ENCODE measurements at regions not wholly inside any gene's neighbourhood (a gene's known extent, or its start where the extent isn't known, plus 50 kb on each side); places are given as distances from the start of the nearest gene placed in this dataset.

- H4K20me1 ChIP-seq (replicated peaks; ENCODE audit: control insufficient read depth, extremely low read depth, insufficient read depth, low read length) = no peaks in the 10 kb centered on the region
- H3K4me2 ChIP-seq (ENCODE audit: insufficient read depth, low read length) = no peak overlapping the region
- H3K9me1 ChIP-seq (replicated peaks; ENCODE audit: control insufficient read depth, extremely low read depth, insufficient read depth, low read length) = no peaks in the 10 kb centered on the region
- FAIRE-seq = no peak
- no peaks in the 10 kb centered on the region for H3K4me1 ChIP-seq (ENCODE audit: control insufficient read depth, extremely low read depth, insufficient read depth, low read length)
- no peak for TF ChIP-seq GATA2 (IDR thresholded peaks at IDR 0.05; ENCODE audit: insufficient read depth, insufficient read length, low read depth, low read length)
- TF ChIP-seq EZH2 (IDR thresholded peaks at IDR 0.05; ENCODE audit: borderline replicate concordance, low read depth, low read length, severe bottlenecking) = no peak
- no peak for TF ChIP-seq MYC (IDR thresholded peaks at IDR 0.05; ENCODE audit: low read depth, low read length)
- no peak for TF ChIP-seq MAX (IDR thresholded peaks at IDR 0.05; ENCODE audit: insufficient read depth, insufficient read length)
- no peak for TF ChIP-seq POLR2AphosphoS5 (IDR thresholded peaks at IDR 0.05; ENCODE audit: insufficient read depth, low read depth, low read length)
- TF ChIP-seq POLR2A (IDR thresholded peaks at IDR 0.05; ENCODE audit: low read depth, low read length) = no peak
- no peak for TF ChIP-seq FOS (IDR thresholded peaks at IDR 0.05; ENCODE audit: borderline replicate concordance, insufficient read depth, low read length)
- TF ChIP-seq, protein P1, sequence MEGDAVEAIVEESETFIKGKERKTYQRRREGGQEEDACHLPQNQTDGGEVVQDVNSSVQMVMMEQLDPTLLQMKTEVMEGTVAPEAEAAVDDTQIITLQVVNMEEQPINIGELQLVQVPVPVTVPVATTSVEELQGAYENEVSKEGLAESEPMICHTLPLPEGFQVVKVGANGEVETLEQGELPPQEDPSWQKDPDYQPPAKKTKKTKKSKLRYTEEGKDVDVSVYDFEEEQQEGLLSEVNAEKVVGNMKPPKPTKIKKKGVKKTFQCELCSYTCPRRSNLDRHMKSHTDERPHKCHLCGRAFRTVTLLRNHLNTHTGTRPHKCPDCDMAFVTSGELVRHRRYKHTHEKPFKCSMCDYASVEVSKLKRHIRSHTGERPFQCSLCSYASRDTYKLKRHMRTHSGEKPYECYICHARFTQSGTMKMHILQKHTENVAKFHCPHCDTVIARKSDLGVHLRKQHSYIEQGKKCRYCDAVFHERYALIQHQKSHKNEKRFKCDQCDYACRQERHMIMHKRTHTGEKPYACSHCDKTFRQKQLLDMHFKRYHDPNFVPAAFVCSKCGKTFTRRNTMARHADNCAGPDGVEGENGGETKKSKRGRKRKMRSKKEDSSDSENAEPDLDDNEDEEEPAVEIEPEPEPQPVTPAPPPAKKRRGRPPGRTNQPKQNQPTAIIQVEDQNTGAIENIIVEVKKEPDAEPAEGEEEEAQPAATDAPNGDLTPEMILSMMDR (IDR thresholded peaks at IDR 0.05; ENCODE audit: extremely low read depth in 1 of 2, insufficient read depth in 1 of 2, low read depth in 1 of 2, low read length in 2 of 2) = no peak
- no peak for TF ChIP-seq JUN (IDR thresholded peaks at IDR 0.05; ENCODE audit: borderline replicate concordance, insufficient read depth, insufficient read length, low read depth)
- BruUV-seq (replicated peaks) = no TSS peak
- no peak overlapping the region for H3K27ac ChIP-seq (ENCODE audit: insufficient read depth, low read depth, low read length)
- no peak for DNase-seq (ENCODE audit: low read depth, low spot score)
- dilution Hi-C loops (cut with MboI; ENCODE audit: extremely low pct_ligation_motif_present, low sequenced_read_pairs) (no loop called here), intact Hi-C loops (cut with micrococcal nuclease) (no loop called here)
- no peaks in the 10 kb centered on the region for H3K79me2 ChIP-seq (ENCODE audit: control insufficient read depth, insufficient read depth, low read length)
- H3K27me3 ChIP-seq (ENCODE audit: control insufficient read depth in 2 of 2, insufficient read depth in 2 of 2, low read length in 2 of 2) = no peaks in the 10 kb centered on the region
- no peak overlapping the region for H3K9ac ChIP-seq (replicated peaks; ENCODE audit: extremely low read depth, insufficient read depth, low read length)
- no peaks in the 10 kb centered on the region for H3K9me3 ChIP-seq (replicated peaks; ENCODE audit: control insufficient read depth, insufficient read depth, low read length)
- POLR2A ChIA-PET = no interaction called here
- H2AFZ ChIP-seq (ENCODE audit: low read depth, low read length) = no peak overlapping the region
- no peaks in the 10 kb centered on the region for H3K36me3 ChIP-seq (ENCODE audit: control insufficient read depth in 2 of 2, extremely low read depth in 1 of 2, insufficient read depth in 2 of 2, low read length in 2 of 2)
- H3K4me3 ChIP-seq (replicated peaks in 1 of 3; ENCODE audit: insufficient read depth in 1 of 3, low read depth in 1 of 3, low read length in 3 of 3) = no peak overlapping the region
- CTCF ChIA-PET = no interaction called here
These were observed 224.0 kb upstream of the SMARCA2 start for GRCh38 chr9:1791191-1791590.

Measured in endothelial cell of umbilical vein (primary cell).